Stimulated activated CD4-positive, alpha-beta T cell treated with anti-CD3 and anti-CD28 coated beads, Interleukin-12 subunit alpha, Interleukin-12 subunit beta, amount 100 ng/mL, for 48 hours (primary cell): ENCODE measurements at regions not wholly inside any gene's neighbourhood (a gene's known extent, or its start where the extent isn't known, plus 50 kb on each side); places are given as distances from the start of the nearest gene placed in this dataset.
"Not testable (repeated sequence)": the region's sequence is repeated elsewhere in the genome, so short reads cannot be mapped to it uniquely, and the experiment has no call there.

Experiments used
- DNase-seq, 3 donors: peaks; one replicate each; pipeline ENCODE4 v3.0.0-alpha.2; 2020; ENCODE audit warnings: low read depth in 2 of 3, low spot score in 1 of 3

GRCh38 chr1:181949500-181949899 lies 112.0 kb downstream of the ZNF648 start:
- no peak for DNase-seq

GRCh38 chr1:181948372-181948771 lies 113.1 kb downstream of the ZNF648 start:
- no peak for DNase-seq

GRCh38 chr1:181947441-181947840 lies 114.1 kb downstream of the ZNF648 start:
- no peak for DNase-seq

- peak; percentile 13 to 30 (median 14) for DNase-seq
Measured at GRCh38 chr1:181936768-181937581, 124.5 kb downstream of the ZNF648 start.

- peak; percentile 2 to 21 (median 4) for DNase-seq
Measured at GRCh38 chr1:181936269-181936668, 125.2 kb downstream of the ZNF648 start.

- DNase-seq: no peak
Measured at GRCh38 chr1:181931873-181932272, 129.6 kb downstream of the ZNF648 start.

GRCh38 chr1:181930187-181930586 lies 131.3 kb downstream of the ZNF648 start:
- no peak for DNase-seq

GRCh38 chr1:181926697-181927096 lies 134.8 kb downstream of the ZNF648 start:
- no peak for DNase-seq

GRCh38 chr1:181924034-181924433 lies 137.5 kb downstream of the ZNF648 start:
- DNase-seq: not testable (repeated sequence)

- no peak for DNase-seq
Measured at GRCh38 chr1:181919542-181919941, 142.0 kb downstream of the ZNF648 start.

GRCh38 chr1:181918880-181919525 lies 142.5 kb downstream of the ZNF648 start:
- no peak for DNase-seq

- no peak for DNase-seq
Measured at GRCh38 chr1:181911715-181912114, 149.8 kb downstream of the ZNF648 start.

GRCh38 chr1:181910905-181911304 lies 150.6 kb downstream of the ZNF648 start:
- DNase-seq: no peak

GRCh38 chr1:181909010-181909409 lies 152.5 kb downstream of the ZNF648 start:
- no peak for DNase-seq

- DNase-seq: no peak
Measured at GRCh38 chr1:181906631-181907030, 154.9 kb downstream of the ZNF648 start.

- no peak for DNase-seq
Measured at GRCh38 chr1:181905944-181906597, 155.4 kb downstream of the ZNF648 start.

GRCh38 chr1:181898773-181899172 lies 162.7 kb downstream of the ZNF648 start:
- DNase-seq: no peak

GRCh38 chr1:181896824-181897223 lies 164.7 kb downstream of the ZNF648 start:
- DNase-seq: no peak

GRCh38 chr1:181894439-181894859 lies 167.1 kb downstream of the ZNF648 start:
- DNase-seq: no peak

GRCh38 chr1:181893937-181894336 lies 167.6 kb downstream of the ZNF648 start:
- no peak for DNase-seq

- DNase-seq: not testable (repeated sequence)
Measured at GRCh38 chr1:181893150-181893549, 168.4 kb downstream of the ZNF648 start.

- DNase-seq: no peak
Measured at GRCh38 chr1:181872562-181872961, 188.9 kb downstream of the ZNF648 start.
